GM21619 (cell line): ENCODE measurements at regions not wholly inside any gene's neighbourhood (a gene's known extent, or its start where the extent isn't known, plus 50 kb on each side); places are given as distances from the start of the nearest gene placed in this dataset.
A peak's percentile ranks its signal among the peaks of the same experiment; 100 is the strongest.

Experiments
- ATAC-seq: cut with Tn5 transposase; IDR thresholded peaks from one replicate; pipeline ENCODE4 v1.9.1; 2021; ENCODE audit not compliant: unreplicated experiment

- no peak for ATAC-seq
Observed at GRCh38 chr1:209509039-209509438, 74.5 kb upstream of the CAMK1G start.

- ATAC-seq = no peak
Observed at GRCh38 chr1:209510063-209510462, 73.5 kb upstream of the CAMK1G start.

- ATAC-seq = no peak
Observed at GRCh38 chr1:209511169-209511568, 72.3 kb upstream of the CAMK1G start.

- no peak for ATAC-seq
Observed at GRCh38 chr1:209512821-209513220, 70.7 kb upstream of the CAMK1G start.

- ATAC-seq = peak; percentile 71
Observed at GRCh38 chr1:209513226-209513625, 70.3 kb upstream of the CAMK1G start.

GRCh38 chr1:209516771-209517680, 66.5 kb upstream of the CAMK1G start:
- no peak for ATAC-seq

- ATAC-seq = no peak
Observed at GRCh38 chr1:209517681-209518050, 65.8 kb upstream of the CAMK1G start.

GRCh38 chr1:209519786-209520185, 63.7 kb upstream of the CAMK1G start:
- ATAC-seq = no peak

GRCh38 chr1:209522826-209523225, 60.7 kb upstream of the CAMK1G start:
- ATAC-seq = no peak

GRCh38 chr1:209526137-209526536, 57.4 kb upstream of the CAMK1G start:
- ATAC-seq = no peak

- no peak for ATAC-seq
Observed at GRCh38 chr1:209527372-209527771, 56.1 kb upstream of the CAMK1G start.

- ATAC-seq = no peak
Observed at GRCh38 chr1:209527993-209528717, 55.4 kb upstream of the CAMK1G start.

GRCh38 chr1:209529233-209529632, 54.3 kb upstream of the CAMK1G start:
- ATAC-seq = no peak

- ATAC-seq = no peak
Observed at GRCh38 chr1:209531006-209531405, 52.5 kb upstream of the CAMK1G start.

- no peak for ATAC-seq
Observed at GRCh38 chr1:209531549-209531948, 52.0 kb upstream of the CAMK1G start.
